ENCODE measurements at regions not wholly inside any gene's neighbourhood (a gene's known extent, or its start where the extent isn't known, plus 50 kb on each side); places are given as distances from the start of the nearest gene placed in this dataset.

GRCh38 chr1:56149761-56150160 lies 429.6 kb downstream of the PLPP3 start:
- H3K27ac Mint-ChIP-seq = no peak overlapping the region
- H3K4me3 Mint-ChIP-seq = no peak overlapping the region
- H3K4me1 Mint-ChIP-seq (ENCODE audit: low read depth) = no peaks in the 10 kb centered on the region
- no peaks in the 10 kb centered on the region for H3K36me3 Mint-ChIP-seq (ENCODE audit: low read depth)
- H3K27me3 Mint-ChIP-seq (ENCODE audit: low read depth) = no peaks in the 10 kb centered on the region
- H3K9me3 Mint-ChIP-seq = no peaks in the 10 kb centered on the region

- no peaks in the 10 kb centered on the region for H3K36me3 Mint-ChIP-seq (ENCODE audit: low read depth)
- H3K9me3 Mint-ChIP-seq = no peaks in the 10 kb centered on the region
- no peak overlapping the region for H3K4me3 Mint-ChIP-seq
- H3K27me3 Mint-ChIP-seq (ENCODE audit: low read depth) = no peaks in the 10 kb centered on the region
- H3K27ac Mint-ChIP-seq = no peak overlapping the region
- H3K4me1 Mint-ChIP-seq (ENCODE audit: low read depth) = no peaks in the 10 kb centered on the region
These were observed 430.8 kb downstream of the PLPP3 start for GRCh38 chr1:56148326-56149193.

DNA sequence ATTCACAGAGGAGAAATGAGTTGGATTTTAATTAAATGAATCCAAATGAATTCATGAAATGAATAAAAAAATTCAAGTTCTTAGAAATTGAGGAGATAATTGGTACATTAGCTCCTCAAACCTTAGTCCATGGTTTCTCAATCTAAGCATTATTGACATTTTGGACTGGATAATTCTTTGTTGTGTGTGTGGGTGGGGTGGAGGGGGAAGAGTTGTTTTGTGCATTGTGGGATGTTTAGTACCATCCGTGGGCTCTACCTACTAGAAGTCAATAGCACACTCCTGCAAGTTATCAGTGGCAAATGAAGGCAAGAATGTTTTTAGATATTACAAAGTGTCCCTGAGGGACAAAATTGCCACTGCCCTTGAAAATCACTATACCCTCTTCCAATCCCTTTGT lies 431.9 kb downstream of the PLPP3 start:
- no peak overlapping the region for H3K4me3 Mint-ChIP-seq
- H3K27me3 Mint-ChIP-seq (ENCODE audit: low read depth) = no peaks in the 10 kb centered on the region
- H3K9me3 Mint-ChIP-seq = no peaks in the 10 kb centered on the region
- H3K4me1 Mint-ChIP-seq (ENCODE audit: low read depth) = no peaks in the 10 kb centered on the region
- H3K27ac Mint-ChIP-seq = no peak overlapping the region
- H3K36me3 Mint-ChIP-seq (ENCODE audit: low read depth) = no peaks in the 10 kb centered on the region

DNA sequence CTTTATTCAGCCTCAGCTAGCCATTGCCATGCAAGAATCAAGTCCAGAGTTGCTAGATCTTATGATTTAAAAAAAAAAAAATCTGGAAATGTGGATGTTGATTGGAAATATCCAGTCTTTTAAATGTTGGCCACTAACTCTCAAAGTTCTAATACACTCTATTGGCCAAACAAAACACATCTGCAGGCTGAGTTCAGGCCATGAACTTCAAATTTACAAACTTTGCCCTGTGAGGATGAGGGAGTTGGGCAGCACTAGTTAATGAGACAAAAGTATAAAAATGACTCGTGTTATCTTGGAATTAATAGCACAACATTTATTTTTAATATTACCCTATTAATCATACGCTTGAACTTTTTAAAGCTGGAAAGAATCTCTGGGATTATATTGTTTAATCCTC lies 432.3 kb downstream of the PLPP3 start:
- H3K4me1 Mint-ChIP-seq (ENCODE audit: low read depth) = no peaks in the 10 kb centered on the region
- no peaks in the 10 kb centered on the region for H3K36me3 Mint-ChIP-seq (ENCODE audit: low read depth)
- H3K27me3 Mint-ChIP-seq (ENCODE audit: low read depth) = no peaks in the 10 kb centered on the region
- H3K4me3 Mint-ChIP-seq = no peak overlapping the region
- no peaks in the 10 kb centered on the region for H3K9me3 Mint-ChIP-seq
- no peak overlapping the region for H3K27ac Mint-ChIP-seq

DNA sequence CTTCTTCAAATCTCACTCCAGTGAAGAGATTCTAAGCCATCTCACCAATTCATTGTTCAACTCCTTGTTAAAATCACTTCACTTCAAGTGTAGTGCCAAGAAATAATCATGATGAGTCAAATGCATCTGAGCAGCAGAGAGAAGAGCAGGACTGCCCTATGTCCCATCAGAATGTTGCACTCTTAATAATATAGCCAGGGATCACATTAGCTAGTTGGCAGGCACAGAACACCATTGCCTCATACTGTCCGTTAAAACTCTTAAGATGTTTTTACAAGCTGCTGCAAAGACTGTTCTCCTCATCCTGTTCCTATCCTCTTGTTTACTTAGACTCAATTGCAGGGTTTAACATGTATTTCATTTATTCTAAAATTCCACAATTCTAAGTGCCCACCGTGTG lies 432.9 kb downstream of the PLPP3 start:
- H3K27ac Mint-ChIP-seq = no peak overlapping the region
- no peaks in the 10 kb centered on the region for H3K27me3 Mint-ChIP-seq (ENCODE audit: low read depth)
- no peak overlapping the region for H3K4me3 Mint-ChIP-seq
- no peaks in the 10 kb centered on the region for H3K36me3 Mint-ChIP-seq (ENCODE audit: low read depth)
- H3K4me1 Mint-ChIP-seq (ENCODE audit: low read depth) = no peaks in the 10 kb centered on the region
- H3K9me3 Mint-ChIP-seq = no peaks in the 10 kb centered on the region

GRCh38 chr1:56145581-56145980 lies 433.8 kb downstream of the PLPP3 start:
- Mint-ChIP-seq H3K27ac (no peak overlapping the region), H3K4me3 (no peak overlapping the region)

GRCh38 chr1:56142301-56142700 lies 437.1 kb downstream of the PLPP3 start:
- H3K27me3 Mint-ChIP-seq (ENCODE audit: low read depth) = no peaks in the 10 kb centered on the region
- H3K4me1 Mint-ChIP-seq (ENCODE audit: low read depth) = no peaks in the 10 kb centered on the region
- H3K9me3 Mint-ChIP-seq = no peaks in the 10 kb centered on the region
- no peaks in the 10 kb centered on the region for H3K36me3 Mint-ChIP-seq (ENCODE audit: low read depth)
- H3K27ac Mint-ChIP-seq = no peak overlapping the region
- H3K4me3 Mint-ChIP-seq = no peak overlapping the region

More at GRCh38 chr1:56145581-56145980, 433.8 kb downstream of the PLPP3 start:
- Mint-ChIP-seq H3K4me1 (ENCODE audit: low read depth) (no peaks in the 10 kb centered on the region), H3K27me3 (ENCODE audit: low read depth) (no peaks in the 10 kb centered on the region), H3K36me3 (ENCODE audit: low read depth) (no peaks in the 10 kb centered on the region), H3K9me3 (no peaks in the 10 kb centered on the region)

- no peaks in the 10 kb centered on the region for H3K27me3 Mint-ChIP-seq (ENCODE audit: low read depth)
- H3K9me3 Mint-ChIP-seq = no peaks in the 10 kb centered on the region
- no peak overlapping the region for H3K27ac Mint-ChIP-seq
- H3K4me3 Mint-ChIP-seq = no peak overlapping the region
- no peaks in the 10 kb centered on the region for H3K36me3 Mint-ChIP-seq (ENCODE audit: low read depth)
- H3K4me1 Mint-ChIP-seq (ENCODE audit: low read depth) = no peaks in the 10 kb centered on the region
These were observed 439.5 kb downstream of the PLPP3 start for GRCh38 chr1:56139836-56140235.

DNA sequence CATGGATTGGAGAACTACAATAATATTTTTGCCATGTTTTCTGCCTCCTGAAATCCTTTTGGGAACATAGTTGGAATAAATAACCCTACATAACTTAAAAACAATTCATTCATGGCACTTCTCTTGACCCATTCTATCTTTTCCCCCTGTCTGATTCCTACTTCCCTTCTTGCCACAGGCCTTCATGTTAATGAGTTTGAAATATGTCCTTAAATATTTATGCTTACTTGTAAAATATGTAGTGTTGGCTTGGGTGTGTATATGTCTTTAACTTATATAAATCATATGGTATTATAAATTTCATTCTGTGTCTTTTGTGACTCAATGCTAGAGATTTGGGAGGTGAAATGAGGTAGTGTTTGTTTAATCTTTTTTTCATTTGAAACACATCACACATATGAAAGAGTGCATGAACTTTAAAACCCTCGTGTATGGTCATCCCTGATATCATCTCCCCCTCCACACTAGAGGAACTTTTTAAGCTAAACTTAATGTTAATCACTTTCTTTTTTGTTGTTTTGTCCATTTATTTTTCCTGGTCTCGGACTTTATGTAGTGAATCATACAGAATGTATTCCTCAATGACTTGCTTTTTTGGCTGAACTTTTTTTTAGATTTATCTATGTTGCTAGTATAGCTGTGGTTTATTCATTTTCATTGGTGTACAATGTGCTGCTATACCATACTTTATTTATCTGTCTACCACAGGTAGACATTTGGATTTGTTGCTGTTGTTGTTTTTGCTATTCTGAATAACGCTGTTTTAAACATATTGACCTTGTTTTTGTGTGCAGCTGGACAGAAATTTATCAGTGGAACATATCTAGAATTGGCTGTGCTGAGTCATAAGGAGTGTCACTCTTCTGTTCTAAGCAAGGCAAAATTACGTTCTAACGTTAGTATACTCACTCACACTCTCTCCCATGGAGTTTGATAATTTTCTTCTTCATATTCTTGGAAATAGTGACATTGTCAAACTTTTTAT lies 441.6 kb downstream of the PLPP3 start:
- Mint-ChIP-seq H3K27me3 (ENCODE audit: low read depth) (no peaks in the 10 kb centered on the region), H3K36me3 (ENCODE audit: low read depth) (no peaks in the 10 kb centered on the region)

DNA sequence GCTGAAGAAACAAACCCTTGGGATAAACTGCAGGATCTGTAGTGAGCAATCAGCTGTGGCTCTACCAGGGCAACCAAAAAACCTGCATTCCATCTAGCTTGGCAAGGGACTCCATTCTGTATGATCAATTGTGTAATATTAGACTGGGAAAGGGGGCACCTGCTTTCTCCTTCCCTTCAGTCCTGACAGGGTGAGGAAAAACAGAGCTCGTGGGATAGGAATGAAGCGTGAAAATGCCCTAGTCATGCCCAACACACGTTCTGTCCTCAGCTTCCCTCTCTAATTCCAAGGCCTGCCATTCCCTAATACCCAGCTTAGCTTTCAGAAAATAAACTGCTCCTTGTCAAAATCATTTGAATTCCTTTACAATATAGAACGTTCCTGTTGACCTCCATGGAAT lies 442.3 kb downstream of the PLPP3 start:
- Mint-ChIP-seq H3K9me3 (no peaks in the 10 kb centered on the region), H3K36me3 (ENCODE audit: low read depth) (no peaks in the 10 kb centered on the region), H3K27ac (no peak overlapping the region), H3K4me3 (no peak overlapping the region), H3K27me3 (ENCODE audit: low read depth) (no peaks in the 10 kb centered on the region), H3K4me1 (ENCODE audit: low read depth) (no peaks in the 10 kb centered on the region)

More for the DNA sequence above, 441.6 kb downstream of the PLPP3 start:
- H3K9me3 Mint-ChIP-seq = no peaks in the 10 kb centered on the region
- no peaks in the 10 kb centered on the region for H3K4me1 Mint-ChIP-seq (ENCODE audit: low read depth)
- no peak overlapping the region for H3K4me3 Mint-ChIP-seq
- no peak overlapping the region for H3K27ac Mint-ChIP-seq

DNA sequence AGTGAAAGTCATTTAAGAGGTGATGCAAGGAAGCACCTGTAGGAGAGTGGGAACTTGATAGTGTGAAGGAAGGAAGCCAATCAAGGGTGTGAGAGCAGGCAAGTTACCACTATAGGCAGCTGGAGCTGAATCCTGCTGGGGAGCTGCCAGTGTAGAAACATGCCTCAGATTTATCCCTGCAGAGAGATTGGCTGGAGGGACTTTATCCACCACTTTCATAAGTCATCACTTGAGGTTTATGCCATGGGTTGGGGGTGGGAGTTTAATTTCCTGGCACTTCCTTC lies 443.6 kb downstream of the PLPP3 start:
- Mint-ChIP-seq H3K27ac (no peak overlapping the region), H3K4me1 (ENCODE audit: low read depth) (no peaks in the 10 kb centered on the region), H3K27me3 (ENCODE audit: low read depth) (no peaks in the 10 kb centered on the region), H3K4me3 (no peak overlapping the region), H3K9me3 (no peaks in the 10 kb centered on the region), H3K36me3 (ENCODE audit: low read depth) (no peaks in the 10 kb centered on the region)

GRCh38 chr1:56135069-56135863 lies 444.1 kb downstream of the PLPP3 start:
- Mint-ChIP-seq H3K36me3 (ENCODE audit: low read depth) (no peaks in the 10 kb centered on the region), H3K4me1 (ENCODE audit: low read depth) (no peaks in the 10 kb centered on the region), H3K27ac (no peak overlapping the region), H3K27me3 (ENCODE audit: low read depth) (no peaks in the 10 kb centered on the region), H3K4me3 (no peak overlapping the region), H3K9me3 (no peaks in the 10 kb centered on the region)

DNA sequence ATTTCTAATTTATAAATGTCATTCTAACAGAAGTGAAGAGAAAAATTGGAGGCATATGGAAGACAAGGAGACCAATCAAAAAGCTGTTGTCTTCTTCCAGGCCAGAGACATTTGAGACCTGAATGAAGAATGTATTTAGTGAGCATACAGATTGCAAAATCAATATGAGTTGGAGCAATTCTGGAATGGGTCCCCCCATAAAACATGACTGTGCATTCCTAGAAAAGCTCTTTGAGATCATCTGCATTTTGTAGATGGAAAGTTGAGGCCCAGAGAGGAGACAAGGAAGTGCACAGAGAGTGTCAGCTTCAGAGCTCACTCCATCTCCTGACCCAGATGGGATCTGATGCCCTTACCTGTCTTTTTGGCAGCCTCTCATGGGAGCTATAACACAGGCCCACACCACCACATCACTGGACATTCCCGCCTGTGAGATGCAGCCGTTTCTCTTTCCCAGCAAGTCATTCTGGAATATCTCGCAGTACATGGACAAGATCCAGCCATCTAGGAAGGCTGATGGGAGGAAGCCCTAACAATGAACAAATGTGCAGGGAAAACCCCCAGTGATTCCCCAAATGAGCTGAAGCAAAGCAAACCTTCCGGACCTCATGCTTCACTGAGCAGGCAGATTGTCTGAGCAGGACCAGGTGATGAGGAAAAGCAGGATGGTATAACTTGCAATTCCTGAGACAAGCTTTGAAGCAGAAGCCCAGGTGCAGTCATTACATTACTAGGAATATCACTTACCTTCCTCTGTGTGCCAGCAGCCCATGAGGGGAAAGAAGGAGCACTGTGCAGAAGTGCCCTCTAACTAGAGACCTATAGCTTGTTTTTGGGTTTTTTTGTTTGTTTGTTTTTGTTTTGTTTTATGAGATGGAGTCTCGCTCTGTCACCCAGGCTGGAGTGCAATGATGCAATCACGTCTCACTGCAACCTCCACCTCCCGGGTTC lies 445.6 kb downstream of the PLPP3 start:
- Mint-ChIP-seq H3K36me3 (ENCODE audit: low read depth) (no peaks in the 10 kb centered on the region), H3K27me3 (ENCODE audit: low read depth) (no peaks in the 10 kb centered on the region), H3K4me3 (no peak overlapping the region), H3K27ac (no peak overlapping the region), H3K9me3 (peaks cover 4% of the 10 kb centered on the region), H3K4me1 (ENCODE audit: low read depth) (no peaks in the 10 kb centered on the region)

Measured in T-helper 1 cell treated with Interleukin-12 subunit alpha and Interleukin-12 subunit beta and Interleukin-4 antibody, amounts not matched to agents 30 μg/mL and 1 μg/mL, for 36 hours (primary cell).